Nephron (organoid): ENCODE measurements at regions not wholly inside any gene's neighbourhood (a gene's known extent, or its start where the extent isn't known, plus 50 kb on each side); places are given as distances from the start of the nearest gene placed in this dataset.
A peak's percentile ranks its signal among the peaks of the same experiment; 100 is the strongest.

Source experiments
- H3K27ac Mint-ChIP-seq, 3 experiments: 2 replicates each; pipeline ENCODE4 v1.8.0; 2020; ENCODE audit warnings: mixed read lengths in 3 of 3, mild to moderate bottlenecking in 2 of 3, moderate library complexity in 1 of 3
- H3K27me3 Mint-ChIP-seq: 2 replicates; pipeline ENCODE4 v1.8.0; 2021; ENCODE audit warnings: low read depth, mild to moderate bottlenecking, moderate library complexity, mixed read lengths
- H3K36me3 Mint-ChIP-seq: 2 replicates; pipeline ENCODE4 v1.8.0; 2020; ENCODE audit warnings: low read depth, mixed read lengths
- H3K4me1 Mint-ChIP-seq: 2 replicates; pipeline ENCODE4 v1.8.0; 2020; ENCODE audit warnings: mixed read lengths
- H3K4me3 Mint-ChIP-seq, 3 experiments: 2 replicates each; pipeline ENCODE4 v1.8.0; 2020; ENCODE audit warnings: mild to moderate bottlenecking in 3 of 3, mixed read lengths in 3 of 3, moderate library complexity in 2 of 3
- H3K9me3 Mint-ChIP-seq: 2 replicates; pipeline ENCODE4 v1.8.0; 2020; ENCODE audit warnings: mixed read lengths
- CTCF ChIP-seq, 3 experiments: fragments of 200-600 bp; sonication (generic); IDR thresholded peaks; one replicate each; pipeline ENCODE4 v1.5.0; 2021; ENCODE audit warnings: antibody characterized with exemption in 3 of 3; ENCODE audit not compliant: unreplicated experiment in 3 of 3

- TF ChIP-seq CTCF (IDR thresholded peaks at IDR 0.05; ENCODE audit: unreplicated experiment in 3 of 3) = no peak
- H3K27me3 Mint-ChIP-seq = peaks cover 31% of the 10 kb centered on the region
- H3K4me1 Mint-ChIP-seq = peaks cover 15% of the 10 kb centered on the region
- H3K27ac Mint-ChIP-seq = no peak overlapping the region
- no peak overlapping the region for H3K4me3 Mint-ChIP-seq
- no peaks in the 10 kb centered on the region for H3K9me3 Mint-ChIP-seq
- no peaks in the 10 kb centered on the region for H3K36me3 Mint-ChIP-seq
These were observed 94.7 kb upstream of the WNT4 start for GRCh38 chr1:22237433-22238093.

GRCh38 chr1:22238356-22239224, 95.7 kb upstream of the WNT4 start:
- Mint-ChIP-seq H3K36me3 (no peaks in the 10 kb centered on the region), H3K4me1 (peaks cover 21% of the 10 kb centered on the region), H3K4me3 (no peak overlapping the region), H3K27me3 (peaks cover 28% of the 10 kb centered on the region), H3K9me3 (no peaks in the 10 kb centered on the region), H3K27ac (no peak overlapping the region)
- no peak for TF ChIP-seq CTCF (IDR thresholded peaks at IDR 0.05; ENCODE audit: unreplicated experiment in 3 of 3)

GRCh38 chr1:22239378-22239777, 96.5 kb upstream of the WNT4 start:
- H3K4me3 Mint-ChIP-seq = no peak overlapping the region
- H3K9me3 Mint-ChIP-seq = no peaks in the 10 kb centered on the region
- H3K36me3 Mint-ChIP-seq = no peaks in the 10 kb centered on the region
- no peak overlapping the region for H3K27ac Mint-ChIP-seq
- no peak for TF ChIP-seq CTCF (IDR thresholded peaks at IDR 0.05; ENCODE audit: unreplicated experiment in 3 of 3)
- peaks cover 24% of the 10 kb centered on the region for H3K27me3 Mint-ChIP-seq
- H3K4me1 Mint-ChIP-seq = peaks cover 19% of the 10 kb centered on the region

GRCh38 chr1:22241250-22241649, 98.4 kb upstream of the WNT4 start:
- H3K27me3 Mint-ChIP-seq = peaks cover 19% of the 10 kb centered on the region
- no peak for TF ChIP-seq CTCF (IDR thresholded peaks at IDR 0.05; ENCODE audit: unreplicated experiment in 3 of 3)
- no peaks in the 10 kb centered on the region for H3K36me3 Mint-ChIP-seq
- no peak overlapping the region for H3K4me3 Mint-ChIP-seq
- H3K9me3 Mint-ChIP-seq = no peaks in the 10 kb centered on the region
- H3K27ac Mint-ChIP-seq = peak overlapping the region in 2 of 3 experiments; percentile 67 to 69
- H3K4me1 Mint-ChIP-seq = peaks cover 21% of the 10 kb centered on the region

- Mint-ChIP-seq H3K4me1 (peaks cover 27% of the 10 kb centered on the region), H3K27ac (peak overlapping the region in 2 of 3 experiments; percentile 67 to 69), H3K9me3 (no peaks in the 10 kb centered on the region), H3K27me3 (peaks cover 18% of the 10 kb centered on the region), H3K36me3 (no peaks in the 10 kb centered on the region), H3K4me3 (no peak overlapping the region)
- no peak for TF ChIP-seq CTCF (IDR thresholded peaks at IDR 0.05; ENCODE audit: unreplicated experiment in 3 of 3)
These were observed 98.9 kb upstream of the WNT4 start for GRCh38 chr1:22241811-22242210.
